Erythroblast (primary cell): ENCODE measurements at regions not wholly inside any gene's neighbourhood (a gene's known extent, or its start where the extent isn't known, plus 50 kb on each side); places are given as distances from the start of the nearest gene placed in this dataset.

Source experiments
- GATA1 ChIP-seq: IDR thresholded peaks from 2 replicates; pipeline ENCODE4 v1.6.1; 2011; ENCODE audit warnings: low read depth, mild to moderate bottlenecking, control low read depth, low read length, moderate library complexity
- POLR2A ChIP-seq: IDR thresholded peaks from 2 replicates; pipeline ENCODE4 v1.6.1; 2011; ENCODE audit warnings: mild to moderate bottlenecking, low read length

DNA sequence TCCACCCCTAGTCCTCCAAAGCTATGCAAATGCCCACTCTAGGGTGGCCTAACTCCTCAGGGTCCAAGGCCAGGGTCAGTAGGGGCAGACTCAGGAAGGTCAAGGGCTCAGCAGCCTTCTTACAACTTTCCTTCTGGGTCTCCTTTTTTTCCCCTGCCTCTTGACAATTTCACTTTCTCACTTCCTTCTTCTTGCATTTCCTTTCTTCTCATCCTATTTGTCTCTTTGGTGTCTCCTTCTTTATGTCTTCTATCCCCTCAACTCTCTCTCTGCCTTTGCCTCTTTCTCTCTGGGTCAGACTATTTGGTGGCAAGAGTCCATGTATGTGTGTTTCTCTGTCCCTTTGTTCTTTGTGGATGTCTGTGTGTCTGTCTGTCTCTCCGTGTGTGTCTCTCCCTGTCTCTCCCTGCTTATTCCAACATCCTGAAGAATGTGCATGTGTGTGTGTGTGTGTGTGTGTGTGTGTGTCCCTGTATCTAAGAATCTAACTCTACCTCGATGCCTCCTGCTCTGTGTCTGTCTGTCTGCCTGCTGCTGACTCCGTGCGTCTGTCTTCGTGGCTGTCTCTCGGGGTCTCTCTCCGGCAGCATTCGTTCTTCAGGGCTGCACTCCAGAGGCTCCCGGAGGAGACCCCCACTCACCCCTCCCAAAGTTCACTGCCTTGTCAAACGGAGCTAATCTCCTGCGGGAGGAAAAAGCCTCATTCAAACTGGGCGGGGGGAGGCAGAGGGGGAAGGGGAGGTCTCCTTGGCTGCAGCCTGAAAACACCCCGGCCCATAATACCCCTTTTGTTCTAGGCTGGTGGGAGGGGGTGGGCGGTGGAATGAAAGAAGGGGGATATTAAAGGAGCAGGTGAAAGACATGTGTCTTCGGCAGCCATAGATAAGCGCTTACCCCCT lies 51.7 kb upstream of the FOXP4 start:
- TF ChIP-seq POLR2A, result no peak
- TF ChIP-seq GATA1, result no peak
